ENCODE measurements at regions not wholly inside any gene's neighbourhood (a gene's known extent, or its start where the extent isn't known, plus 50 kb on each side); places are given as distances from the start of the nearest gene placed in this dataset.

DNA sequence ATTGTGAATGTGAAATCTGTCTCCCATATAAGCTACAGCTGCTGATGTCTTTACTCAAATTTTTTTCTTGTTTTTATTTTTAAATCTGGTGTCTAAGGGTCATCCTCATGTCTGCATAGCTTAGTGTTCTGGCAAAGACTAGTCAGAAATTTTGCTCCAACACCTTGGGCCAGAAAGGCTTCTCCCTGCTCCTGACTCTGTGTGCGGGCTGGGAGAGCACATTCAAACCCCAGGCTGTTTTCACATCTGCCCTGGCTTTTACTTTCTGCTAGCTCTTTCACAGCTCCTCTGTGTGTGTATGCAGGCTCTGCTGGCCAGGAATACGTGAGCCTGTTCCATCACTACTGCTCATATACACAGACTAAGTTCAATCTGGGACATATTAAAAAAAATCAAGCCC lies 102.9 kb upstream of the RIOK3 start:
- peaks cover 45% of the 10 kb centered on the region for H3K36me3 Mint-ChIP-seq (ENCODE audit: low read depth)

DNA sequence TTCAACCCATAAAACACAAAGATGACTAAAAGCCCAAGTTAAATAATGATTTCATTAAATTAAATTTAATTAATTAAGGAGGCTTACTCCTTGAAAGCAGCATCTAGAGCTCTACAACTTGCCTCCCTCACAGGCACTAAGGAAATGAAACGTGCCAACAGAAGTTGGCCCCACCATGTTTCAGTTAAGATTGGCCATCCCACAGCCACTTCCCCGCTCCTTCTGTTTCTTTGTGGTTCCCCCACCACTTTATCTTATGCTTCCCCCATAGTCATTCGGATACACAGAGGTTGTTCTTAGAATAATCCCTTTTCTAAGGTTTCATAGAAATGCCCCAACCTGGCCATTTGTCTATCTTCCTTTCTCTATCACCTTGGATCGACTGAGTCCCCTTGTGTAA lies 101.6 kb upstream of the RIOK3 start:
- POLR2A ChIA-PET: interaction anchor here (0.7 kb wide), 1 partner anchor 40 kb away, joined by 5 read pairs; no protein-coding TSS in a partner anchor
- H3K36me3 Mint-ChIP-seq (ENCODE audit: low read depth): peaks cover 46% of the 10 kb centered on the region

More for the DNA sequence above, 102.9 kb upstream of the RIOK3 start:
- Mint-ChIP-seq H3K27ac (no peak overlapping the region), H3K4me1 (peaks cover 7% of the 10 kb centered on the region), H3K9me3 (ENCODE audit: low read depth) (peaks cover 6% of the 10 kb centered on the region), H3K27me3 (no peaks in the 10 kb centered on the region), H3K4me3 (no peak overlapping the region)
- no peak for ATAC-seq
- POLR2A ChIA-PET: interaction anchor here (0.6 kb wide), 1 partner anchor 29 kb away, joined by 3 read pairs; no protein-coding TSS in a partner anchor
- CTCF ChIA-PET: interaction anchor here (1.0 to 1.3 kb wide), 3 partner anchors 12 to 220 kb away, joined by 3 to 4 read pairs (median 3); no protein-coding TSS in a partner anchor
- DNase-seq: no peak
- intact Hi-C loops (cut with DNase I, micrococcal nuclease): no loop called here

GRCh38 chr18:23352042-23352441 lies 101.0 kb upstream of the RIOK3 start:
- ChIA-PET CTCF (interaction anchor here (0.5 to 1.4 kb wide), 4 partner anchors 8 to 1143 kb away, joined by 3 to 4 read pairs (median 3); no protein-coding TSS in a partner anchor), POLR2A (interaction anchor here (0.7 kb wide), 1 partner anchor 41 kb away, joined by 5 read pairs; no protein-coding TSS in a partner anchor)
- no peaks in the 10 kb centered on the region for H3K27me3 Mint-ChIP-seq
- H3K9me3 Mint-ChIP-seq (ENCODE audit: low read depth): peaks cover 6% of the 10 kb centered on the region
- ATAC-seq (no peak), DNase-seq (no peak)
- H3K4me3 Mint-ChIP-seq: no peak overlapping the region
- intact Hi-C loops (cut with DNase I, micrococcal nuclease): no loop called here
- peaks cover 46% of the 10 kb centered on the region for H3K36me3 Mint-ChIP-seq (ENCODE audit: low read depth)
- peaks cover 11% of the 10 kb centered on the region for H3K4me1 Mint-ChIP-seq
- H3K27ac Mint-ChIP-seq: no peak overlapping the region

More for the DNA sequence above, 101.6 kb upstream of the RIOK3 start:
- H3K4me3 Mint-ChIP-seq: no peak overlapping the region
- H3K27ac Mint-ChIP-seq: no peak overlapping the region
- H3K4me1 Mint-ChIP-seq: peaks cover 11% of the 10 kb centered on the region
- DNase-seq (no peak), ATAC-seq (no peak)
- H3K9me3 Mint-ChIP-seq (ENCODE audit: low read depth): peaks cover 6% of the 10 kb centered on the region
- intact Hi-C loops (cut with DNase I, micrococcal nuclease): no loop called here
- CTCF ChIA-PET: interaction anchor here (1.4 kb wide), 2 partner anchors 12 to 220 kb away, joined by 3 to 4 read pairs; no protein-coding TSS in a partner anchor
- H3K27me3 Mint-ChIP-seq: no peaks in the 10 kb centered on the region

GRCh38 chr18:23353459-23353858 lies 99.6 kb upstream of the RIOK3 start:
- intact Hi-C loops (cut with DNase I, micrococcal nuclease): no loop called here
- Mint-ChIP-seq H3K36me3 (ENCODE audit: low read depth) (peaks cover 43% of the 10 kb centered on the region), H3K27me3 (no peaks in the 10 kb centered on the region), H3K4me1 (peaks cover 16% of the 10 kb centered on the region), H3K4me3 (no peak overlapping the region), H3K27ac (no peak overlapping the region), H3K9me3 (ENCODE audit: low read depth) (peaks cover 6% of the 10 kb centered on the region)
- no peak for ATAC-seq
- CTCF ChIA-PET: interaction anchor here (1.1 kb wide), 1 partner anchor 30 kb away, joined by 4 read pairs; no protein-coding TSS in a partner anchor
- DNase-seq: no peak
- POLR2A ChIA-PET: interaction anchor here (0.7 kb wide), 1 partner anchor 1421 kb away, joined by 3 read pairs; no protein-coding TSS in a partner anchor

DNA sequence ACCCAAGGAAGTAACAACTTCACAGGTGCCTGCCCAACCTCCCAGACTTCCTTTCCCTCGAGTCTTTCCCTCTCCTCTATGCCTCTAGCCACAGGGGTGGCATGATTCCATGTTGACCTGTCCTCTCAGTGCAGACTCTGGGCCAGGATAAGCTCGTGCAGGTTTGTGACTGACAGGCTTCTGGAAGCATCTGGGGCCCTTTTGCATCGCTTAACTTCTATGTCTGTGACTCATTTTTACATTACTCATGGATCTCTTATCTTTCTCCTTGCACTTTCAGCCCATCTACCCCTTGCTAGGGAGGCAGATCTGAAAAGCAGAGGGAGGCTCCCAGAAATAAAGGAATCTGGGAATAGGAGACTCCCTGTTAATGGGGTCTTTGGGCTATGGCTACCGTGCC lies 98.5 kb upstream of the RIOK3 start:
- Mint-ChIP-seq H3K4me3 (no peak overlapping the region), H3K27me3 (no peaks in the 10 kb centered on the region), H3K36me3 (ENCODE audit: low read depth) (peaks cover 36% of the 10 kb centered on the region), H3K27ac (no peak overlapping the region), H3K4me1 (peaks cover 24% of the 10 kb centered on the region), H3K9me3 (ENCODE audit: low read depth) (peaks cover 5% of the 10 kb centered on the region)
- ChIA-PET POLR2A (no interaction called here), CTCF (interaction anchor here (0.8 to 1.1 kb wide), 2 partner anchors 32 to 41 kb away, joined by 4 to 5 read pairs; no protein-coding TSS in a partner anchor)
- intact Hi-C loops (cut with DNase I, micrococcal nuclease): no loop called here
- DNase-seq (peak; percentile 13), ATAC-seq (peak; percentile 47)

DNA sequence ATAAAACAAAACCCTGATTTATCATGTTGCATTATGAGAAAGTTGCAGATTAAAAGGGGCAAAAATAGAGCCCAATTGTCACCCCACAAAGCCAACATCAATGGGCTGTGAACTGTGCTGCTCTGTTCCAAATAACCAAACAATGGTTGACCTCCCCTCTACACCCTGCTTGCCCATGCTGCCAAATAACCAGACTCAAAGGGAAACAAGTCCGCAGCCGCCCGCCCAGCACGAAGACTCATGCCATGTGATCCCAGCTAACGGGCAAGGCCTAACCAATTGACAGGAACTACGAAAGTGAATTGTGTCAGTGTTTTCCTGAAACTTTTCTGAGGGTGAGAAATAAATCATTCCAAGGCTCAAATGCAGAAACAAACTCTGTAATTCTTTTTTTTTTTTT lies 97.9 kb upstream of the RIOK3 start:
- CTCF ChIA-PET: interaction anchor here (0.6 to 0.7 kb wide), 2 partner anchors 397 to 1743 kb away, joined by 3 read pairs; partner anchors contain the start of gene SNRPD1
- Mint-ChIP-seq H3K36me3 (ENCODE audit: low read depth) (peaks cover 33% of the 10 kb centered on the region), H3K9me3 (ENCODE audit: low read depth) (no peaks in the 10 kb centered on the region), H3K27ac (no peak overlapping the region), H3K27me3 (no peaks in the 10 kb centered on the region), H3K4me3 (no peak overlapping the region), H3K4me1 (peaks cover 24% of the 10 kb centered on the region)
- no peak for ATAC-seq
- no peak for DNase-seq
- POLR2A ChIA-PET: no interaction called here
- intact Hi-C loops (cut with DNase I, micrococcal nuclease): no loop called here

DNA sequence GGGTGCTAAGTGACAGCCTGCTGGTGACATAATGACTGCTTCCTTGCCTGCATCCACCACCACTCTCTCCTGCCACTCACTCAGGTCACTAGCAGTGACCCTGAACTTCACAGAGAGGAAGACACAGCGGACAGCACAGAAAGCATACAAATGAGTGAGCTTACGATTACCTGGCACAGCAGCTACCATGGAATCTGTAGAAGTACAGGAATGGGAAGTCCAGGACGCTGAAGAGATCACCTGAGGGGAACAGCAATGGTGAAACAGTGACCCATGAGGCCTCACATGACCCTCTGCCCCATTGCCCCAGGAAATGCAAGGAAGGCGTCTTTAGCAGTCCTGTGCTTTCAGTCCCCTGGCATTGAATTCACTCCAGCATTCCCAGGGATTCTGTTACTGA lies 96.7 kb upstream of the RIOK3 start:
- ATAC-seq: no peak
- H3K4me3 Mint-ChIP-seq: no peak overlapping the region
- no peaks in the 10 kb centered on the region for H3K9me3 Mint-ChIP-seq (ENCODE audit: low read depth)
- intact Hi-C loops (cut with DNase I, micrococcal nuclease): no loop called here
- POLR2A ChIA-PET: no interaction called here
- no peak overlapping the region for H3K27ac Mint-ChIP-seq
- CTCF ChIA-PET: no interaction called here
- peaks cover 24% of the 10 kb centered on the region for H3K4me1 Mint-ChIP-seq
- peaks cover 28% of the 10 kb centered on the region for H3K36me3 Mint-ChIP-seq (ENCODE audit: low read depth)
- no peak for DNase-seq
- H3K27me3 Mint-ChIP-seq: no peaks in the 10 kb centered on the region

DNA sequence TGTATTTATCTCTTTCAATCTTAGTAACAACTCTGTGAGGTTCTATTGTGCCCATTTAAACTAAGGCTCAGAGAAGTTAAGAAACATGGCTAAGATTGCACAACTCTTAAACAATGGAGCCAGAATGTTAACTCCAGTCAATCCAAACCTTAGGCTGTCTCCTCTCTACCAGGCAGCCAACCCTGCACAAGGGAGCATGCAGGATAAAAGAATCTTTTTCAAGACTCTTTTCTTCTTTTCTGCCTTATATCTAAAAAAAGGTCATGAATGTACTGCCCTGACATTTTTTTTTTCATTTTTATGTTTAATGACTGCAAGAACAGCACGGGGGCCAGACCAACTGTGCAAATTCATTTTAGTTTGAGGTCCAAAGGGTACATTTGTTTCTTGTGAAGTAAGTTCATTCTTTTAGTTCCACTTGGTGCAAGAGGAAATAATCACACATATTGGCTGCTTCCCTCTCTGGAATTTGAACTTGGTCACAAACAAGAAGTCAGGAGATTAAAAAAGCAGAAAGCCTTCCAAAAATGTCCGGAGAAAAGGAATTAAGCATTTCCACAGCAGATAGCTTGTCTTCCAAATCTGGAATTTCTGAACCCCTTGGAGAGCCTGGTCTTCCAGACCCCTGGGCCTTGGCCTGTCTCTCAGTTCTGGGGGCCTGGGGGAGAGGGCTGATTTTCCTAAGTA lies 96.0 kb upstream of the RIOK3 start:
- ChIA-PET CTCF (no interaction called here), POLR2A (no interaction called here)
- Mint-ChIP-seq H3K27me3 (no peaks in the 10 kb centered on the region), H3K27ac (no peak overlapping the region), H3K36me3 (ENCODE audit: low read depth) (peaks cover 22% of the 10 kb centered on the region), H3K9me3 (ENCODE audit: low read depth) (no peaks in the 10 kb centered on the region), H3K4me1 (peaks cover 24% of the 10 kb centered on the region), H3K4me3 (no peak overlapping the region)
- DNase-seq (no peak), ATAC-seq (no peak)
- intact Hi-C loops (cut with DNase I, micrococcal nuclease): no loop called here

- ChIA-PET POLR2A (no interaction called here), CTCF (interaction anchor here (0.8 to 2.7 kb wide), 3 partner anchors 37 to 226 kb away, joined by 3 to 18 read pairs (median 3); no protein-coding TSS in a partner anchor)
- Mint-ChIP-seq H3K27me3 (no peaks in the 10 kb centered on the region), H3K4me3 (no peak overlapping the region), H3K36me3 (ENCODE audit: low read depth) (peaks cover 17% of the 10 kb centered on the region), H3K27ac (no peak overlapping the region), H3K4me1 (peaks cover 24% of the 10 kb centered on the region), H3K9me3 (ENCODE audit: low read depth) (no peaks in the 10 kb centered on the region)
- intact Hi-C loops (cut with DNase I, micrococcal nuclease): no loop called here
- DNase-seq: no peak
- ATAC-seq: no peak
Observed at GRCh38 chr18:23357996-23358594, 95.0 kb upstream of the RIOK3 start.

- H3K27me3 Mint-ChIP-seq: no peaks in the 10 kb centered on the region
- H3K36me3 Mint-ChIP-seq (ENCODE audit: low read depth): peaks cover 12% of the 10 kb centered on the region
- CTCF ChIA-PET: interaction anchor here (1.3 to 2.7 kb wide), 2 partner anchors 225 to 227 kb away, joined by 3 to 18 read pairs; no protein-coding TSS in a partner anchor
- no peak overlapping the region for H3K4me3 Mint-ChIP-seq
- no peak overlapping the region for H3K27ac Mint-ChIP-seq
- ATAC-seq (no peak), DNase-seq (no peak)
- POLR2A ChIA-PET: no interaction called here
- H3K4me1 Mint-ChIP-seq: peaks cover 24% of the 10 kb centered on the region
- no peaks in the 10 kb centered on the region for H3K9me3 Mint-ChIP-seq (ENCODE audit: low read depth)
- intact Hi-C loops (cut with DNase I, micrococcal nuclease): loop anchor here (1.0 kb wide), 1 partner anchor 228 kb away; no protein-coding TSS in a partner anchor
Observed at GRCh38 chr18:23359421-23359820, 93.7 kb upstream of the RIOK3 start.

DNA sequence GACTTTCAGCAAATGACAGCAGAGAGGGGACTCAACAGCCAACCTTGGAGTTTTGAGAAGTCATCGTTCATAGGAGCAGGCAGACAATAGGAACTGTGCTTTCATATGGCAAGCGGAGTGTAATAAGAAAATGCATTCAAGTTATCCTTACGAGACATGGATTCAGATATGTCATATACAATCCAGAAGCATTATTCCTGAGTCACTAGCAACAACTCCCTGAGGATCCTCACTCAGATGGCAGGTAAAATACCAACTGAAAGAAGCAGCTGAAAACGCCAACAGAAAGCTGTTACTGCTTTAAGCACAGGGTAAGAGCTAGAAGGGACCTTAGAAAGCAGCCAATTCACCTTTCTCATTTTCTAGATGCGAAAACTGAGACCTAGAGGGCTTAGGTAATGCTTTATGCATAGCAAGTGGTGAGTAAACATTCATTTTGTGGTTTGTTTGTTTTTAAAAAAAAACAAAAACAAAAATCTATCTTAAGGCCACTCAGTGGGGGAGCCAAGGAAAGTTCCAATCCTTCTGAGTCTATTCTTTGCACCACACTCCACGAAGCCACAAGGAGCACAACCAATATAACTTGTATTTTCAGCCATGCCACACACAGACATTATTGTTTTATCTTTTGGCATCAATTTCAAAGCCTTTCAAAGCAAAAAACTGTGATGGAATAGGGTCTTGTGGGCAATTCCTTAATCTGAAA lies 89.1 kb upstream of the RIOK3 start:
- Mint-ChIP-seq H3K36me3 (ENCODE audit: low read depth) (peaks cover 6% of the 10 kb centered on the region), H3K27ac (no peak overlapping the region), H3K4me3 (no peak overlapping the region), H3K9me3 (ENCODE audit: low read depth) (no peaks in the 10 kb centered on the region), H3K4me1 (peaks cover 3% of the 10 kb centered on the region), H3K27me3 (no peaks in the 10 kb centered on the region)
- DNase-seq (no peak), ATAC-seq (no peak)
- ChIA-PET POLR2A (no interaction called here), CTCF (no interaction called here)
- intact Hi-C loops (cut with DNase I, micrococcal nuclease): no loop called here
